GM23338 (cell line): ENCODE measurements at regions not wholly inside any gene's neighbourhood (a gene's known extent, or its start where the extent isn't known, plus 50 kb on each side); places are given as distances from the start of the nearest gene placed in this dataset.

Source experiments
- CREB1 ChIP-seq: fragments of 250-450 bp; sonication (Bioruptor Pico); IDR thresholded peaks from 2 replicates; pipeline ENCODE4 v1.5.0; 2020; ENCODE audit warnings: low read depth, mild to moderate bottlenecking, moderate library complexity
- EZH2 ChIP-seq: fragments of 200-600 bp; sonication (generic); IDR thresholded peaks from one replicate; pipeline ENCODE4 v1.8.0; 2017; ENCODE audit warnings: antibody characterized with exemption, mild to moderate bottlenecking, low read depth; ENCODE audit not compliant: unreplicated experiment
- EZH2phosphoT487 ChIP-seq: fragments of 200-600 bp; sonication (generic); IDR thresholded peaks from one replicate; pipeline ENCODE4 v1.8.1; 2018; ENCODE audit warnings: antibody characterized with exemption; ENCODE audit not compliant: unreplicated experiment
- TF ChIP-seq, protein P1 (sequence below), 2 experiments: fragments of 200-600 bp in 1 of 2; sonication (generic) in 1 of 2; conservative IDR thresholded peaks; 2 replicates each; pipeline versions ENCODE4 v1.5.1 to v1.6.1; 2016 to 2017; ENCODE audit warnings: antibody characterized with exemption in 2 of 2, low read depth in 2 of 2, mild to moderate bottlenecking in 2 of 2, moderate library complexity in 1 of 2
- TF ChIP-seq, protein P2 (sequence below): IDR thresholded peaks from one replicate; pipeline ENCODE4 v1.6.1; 2018; ENCODE audit warnings: antibody characterized with exemption; ENCODE audit not compliant: unreplicated experiment

DNA sequence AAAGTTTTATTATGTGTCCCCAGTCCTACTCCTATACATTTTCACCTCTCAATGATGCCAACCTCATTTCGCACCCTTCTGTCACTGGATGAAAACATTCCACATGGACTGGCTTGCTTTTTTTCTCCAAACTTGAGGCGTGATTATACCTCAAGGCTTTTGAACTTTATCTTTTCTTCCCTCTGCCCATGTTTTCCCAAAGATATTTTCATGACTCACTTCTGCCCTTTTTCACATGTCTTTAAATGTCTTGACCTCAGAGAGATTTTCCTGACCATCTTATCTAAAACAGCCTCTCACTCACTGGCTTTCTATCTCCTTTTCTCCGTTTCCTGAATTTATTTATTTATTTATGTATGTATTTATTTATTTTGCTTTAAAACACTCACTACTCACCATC is 659.0 kb downstream of the PTPRC start:
- TF ChIP-seq EZH2phosphoT487 (no peak), EZH2 (no peak), CREB1 (CRISPR knock-in tag) (no peak)
- TF ChIP-seq, protein P1, sequence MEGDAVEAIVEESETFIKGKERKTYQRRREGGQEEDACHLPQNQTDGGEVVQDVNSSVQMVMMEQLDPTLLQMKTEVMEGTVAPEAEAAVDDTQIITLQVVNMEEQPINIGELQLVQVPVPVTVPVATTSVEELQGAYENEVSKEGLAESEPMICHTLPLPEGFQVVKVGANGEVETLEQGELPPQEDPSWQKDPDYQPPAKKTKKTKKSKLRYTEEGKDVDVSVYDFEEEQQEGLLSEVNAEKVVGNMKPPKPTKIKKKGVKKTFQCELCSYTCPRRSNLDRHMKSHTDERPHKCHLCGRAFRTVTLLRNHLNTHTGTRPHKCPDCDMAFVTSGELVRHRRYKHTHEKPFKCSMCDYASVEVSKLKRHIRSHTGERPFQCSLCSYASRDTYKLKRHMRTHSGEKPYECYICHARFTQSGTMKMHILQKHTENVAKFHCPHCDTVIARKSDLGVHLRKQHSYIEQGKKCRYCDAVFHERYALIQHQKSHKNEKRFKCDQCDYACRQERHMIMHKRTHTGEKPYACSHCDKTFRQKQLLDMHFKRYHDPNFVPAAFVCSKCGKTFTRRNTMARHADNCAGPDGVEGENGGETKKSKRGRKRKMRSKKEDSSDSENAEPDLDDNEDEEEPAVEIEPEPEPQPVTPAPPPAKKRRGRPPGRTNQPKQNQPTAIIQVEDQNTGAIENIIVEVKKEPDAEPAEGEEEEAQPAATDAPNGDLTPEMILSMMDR (conservative IDR thresholded peaks at IDR 0.05; ENCODE audit: low read depth in 2 of 2), result no peak
- TF ChIP-seq, protein P2, sequence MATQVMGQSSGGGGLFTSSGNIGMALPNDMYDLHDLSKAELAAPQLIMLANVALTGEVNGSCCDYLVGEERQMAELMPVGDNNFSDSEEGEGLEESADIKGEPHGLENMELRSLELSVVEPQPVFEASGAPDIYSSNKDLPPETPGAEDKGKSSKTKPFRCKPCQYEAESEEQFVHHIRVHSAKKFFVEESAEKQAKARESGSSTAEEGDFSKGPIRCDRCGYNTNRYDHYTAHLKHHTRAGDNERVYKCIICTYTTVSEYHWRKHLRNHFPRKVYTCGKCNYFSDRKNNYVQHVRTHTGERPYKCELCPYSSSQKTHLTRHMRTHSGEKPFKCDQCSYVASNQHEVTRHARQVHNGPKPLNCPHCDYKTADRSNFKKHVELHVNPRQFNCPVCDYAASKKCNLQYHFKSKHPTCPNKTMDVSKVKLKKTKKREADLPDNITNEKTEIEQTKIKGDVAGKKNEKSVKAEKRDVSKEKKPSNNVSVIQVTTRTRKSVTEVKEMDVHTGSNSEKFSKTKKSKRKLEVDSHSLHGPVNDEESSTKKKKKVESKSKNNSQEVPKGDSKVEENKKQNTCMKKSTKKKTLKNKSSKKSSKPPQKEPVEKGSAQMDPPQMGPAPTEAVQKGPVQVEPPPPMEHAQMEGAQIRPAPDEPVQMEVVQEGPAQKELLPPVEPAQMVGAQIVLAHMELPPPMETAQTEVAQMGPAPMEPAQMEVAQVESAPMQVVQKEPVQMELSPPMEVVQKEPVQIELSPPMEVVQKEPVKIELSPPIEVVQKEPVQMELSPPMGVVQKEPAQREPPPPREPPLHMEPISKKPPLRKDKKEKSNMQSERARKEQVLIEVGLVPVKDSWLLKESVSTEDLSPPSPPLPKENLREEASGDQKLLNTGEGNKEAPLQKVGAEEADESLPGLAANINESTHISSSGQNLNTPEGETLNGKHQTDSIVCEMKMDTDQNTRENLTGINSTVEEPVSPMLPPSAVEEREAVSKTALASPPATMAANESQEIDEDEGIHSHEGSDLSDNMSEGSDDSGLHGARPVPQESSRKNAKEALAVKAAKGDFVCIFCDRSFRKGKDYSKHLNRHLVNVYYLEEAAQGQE, result no peak
